SK-N-SH (cell line): ENCODE measurements at regions not wholly inside any gene's neighbourhood (a gene's known extent, or its start where the extent isn't known, plus 50 kb on each side); places are given as distances from the start of the nearest gene placed in this dataset.

Experiments
- CTCF ChIA-PET: fragments of 300-600, 350-600 bp; formaldehyde crosslinking; extraction: SDS; loops from one replicate; lab custom pipeline; 2021; lab: Yijun Ruan, JAX
- POLR2A ChIA-PET: fragments of 350-600 bp; sonication (Branson Sonifier 250); formaldehyde crosslinking; extraction: SDS; loops from one replicate; lab custom pipeline; 2020; ENCODE audit warnings: antibody characterized with exemption, inconsistent platforms; lab: Yijun Ruan, JAX
- DNase-seq: peaks from one replicate; pipeline ENCODE4 v3.0.0; 2012
- H2AFZ ChIP-seq: fragments of 200-600 bp; sonication (generic); 2 replicates; pipeline ENCODE4 v1.8.1; 2016; ENCODE audit warnings: antibody characterized with exemption, mild to moderate bottlenecking, low read depth
- H3F3A ChIP-seq: fragments of 200-600 bp; sonication (generic); replicated peaks from 2 replicates; pipeline ENCODE3; 2016; ENCODE audit warnings: antibody characterized with exemption, mild to moderate bottlenecking; ENCODE audit not compliant: insufficient read depth
- H3K27ac ChIP-seq, 2 experiments: fragments of 200-500 bp in 1 of 2; fragments of 200-600 bp in 1 of 2; sonication (Bioruptor generic) in 1 of 2; sonication (generic), shearing (Covaris generic) in 1 of 2; 2 replicates each; pipeline versions ENCODE4 v1.5.1 to v1.6.1; 2014 to 2016; ENCODE audit warnings: low read depth in 2 of 2, inconsistent platforms in 1 of 2, low read length in 1 of 2, mild to moderate bottlenecking in 1 of 2, mixed read lengths in 1 of 2
- H3K27me3 ChIP-seq: fragments of 200-600 bp; sonication (generic), shearing (Covaris generic); 2 replicates; pipeline ENCODE4 v1.6.1; 2016; ENCODE audit warnings: mixed run types; ENCODE audit not compliant: insufficient read depth
- H3K36me3 ChIP-seq, 2 experiments: fragments of 200-500 bp in 1 of 2; fragments of 200-600 bp in 1 of 2; sonication (Bioruptor generic) in 1 of 2; sonication (generic) in 1 of 2; replicated peaks in 1 of 2; 2 replicates each; pipeline versions ENCODE3 to v1.5.1; 2014 to 2016; ENCODE audit warnings: low read length in 1 of 2, mild to moderate bottlenecking in 1 of 2; ENCODE audit not compliant: insufficient read depth in 2 of 2, control insufficient read depth in 1 of 2
- H3K4me1 ChIP-seq, 2 experiments: fragments of 200-500 bp in 1 of 2; fragments of 200-600 bp in 1 of 2; sonication (Bioruptor generic) in 1 of 2; sonication (generic), shearing (Covaris generic) in 1 of 2; 2 replicates each; pipeline versions ENCODE4 v1.5.1 to v1.6.1; 2014 to 2016; ENCODE audit warnings: low read depth in 1 of 2, low read length in 1 of 2, mixed run types in 1 of 2; ENCODE audit not compliant: insufficient read depth in 2 of 2, control insufficient read depth in 1 of 2
- H3K4me2 ChIP-seq: fragments of 200-600 bp; sonication (generic), shearing (Covaris generic); 2 replicates; pipeline ENCODE4 v1.6.1; 2017; ENCODE audit warnings: mixed run types
- H3K4me3 ChIP-seq, 2 experiments: fragments of 200-500 bp in 1 of 2; fragments of 200-600 bp in 1 of 2; sonication (Bioruptor generic) in 1 of 2; sonication (generic), shearing (Covaris generic) in 1 of 2; 2 replicates each; pipeline versions ENCODE4 v1.5.1 to v1.8.1; 2014 to 2016; ENCODE audit warnings: low read depth in 2 of 2, inconsistent platforms in 1 of 2, low read length in 1 of 2, mild to moderate bottlenecking in 1 of 2, mixed read lengths in 1 of 2, moderate library complexity in 1 of 2
- H3K79me2 ChIP-seq: fragments of 200-600 bp; sonication (generic); 2 replicates; pipeline ENCODE4 v1.8.1; 2017; ENCODE audit warnings: mild to moderate bottlenecking; ENCODE audit not compliant: insufficient read depth
- H3K9ac ChIP-seq: fragments of 200-600 bp; sonication (generic); 2 replicates; pipeline ENCODE4 v1.6.1; 2017; ENCODE audit warnings: mixed run types
- H3K9me2 ChIP-seq: fragments of 200-600 bp; sonication (generic); 2 replicates; pipeline ENCODE4 v1.6.1; 2017; ENCODE audit warnings: mixed run types
- H3K9me3 ChIP-seq: fragments of 200-600 bp; sonication (generic); 2 replicates; pipeline ENCODE4 v1.6.1; 2017; ENCODE audit warnings: mixed run types, mild to moderate bottlenecking, moderate library complexity
- H4K20me1 ChIP-seq: fragments of 200-600 bp; sonication (generic); 2 replicates; pipeline ENCODE4 v1.6.1; 2017; ENCODE audit warnings: mild to moderate bottlenecking, mixed run types; ENCODE audit not compliant: insufficient read depth
- CHD2 ChIP-seq: fragments of 150-350 bp; IDR thresholded peaks from 2 replicates; pipeline ENCODE4 v1.6.1; 2018; ENCODE audit warnings: low read length; ENCODE audit not compliant: partially characterized antibody
- EZH2phosphoT487 ChIP-seq: fragments of 200-600 bp; sonication (generic); IDR thresholded peaks from 2 replicates; pipeline ENCODE4 v1.6.1; 2017; ENCODE audit warnings: low read depth, mixed run types, mild to moderate bottlenecking, antibody characterized with exemption, moderate library complexity, borderline replicate concordance
- FOXJ3 ChIP-seq: sonication (generic); formaldehyde crosslinking; IDR thresholded peaks from 2 replicates; pipeline ENCODE4 v1.5.1; 2020; ENCODE audit warnings: mild to moderate bottlenecking, missing genetic modification reagents
- FOXM1 ChIP-seq: IDR thresholded peaks from 2 replicates; pipeline ENCODE4 v1.4.0; 2012; ENCODE audit warnings: low read depth, mild to moderate bottlenecking
- GATA2 ChIP-seq: sonication (generic); formaldehyde crosslinking; IDR thresholded peaks from 2 replicates; pipeline ENCODE4 v1.5.0; 2020; ENCODE audit warnings: mild to moderate bottlenecking, missing genetic modification reagents
- MAX ChIP-seq: IDR thresholded peaks from 2 replicates; pipeline ENCODE4 v1.4.0; 2012; ENCODE audit warnings: low read depth
- MEF2A ChIP-seq: IDR thresholded peaks from 2 replicates; pipeline ENCODE4 v1.4.0; 2012; ENCODE audit warnings: low read depth, borderline replicate concordance
- MXI1 ChIP-seq: IDR thresholded peaks from 2 replicates; pipeline ENCODE4 v1.6.1; 2012; ENCODE audit warnings: mild to moderate bottlenecking, low read depth, low read length, improper control_type of control experiment
- NFIC ChIP-seq: IDR thresholded peaks from 2 replicates; pipeline ENCODE4 v1.4.0; 2012; ENCODE audit warnings: borderline replicate concordance
- NRF1 ChIP-seq: IDR thresholded peaks from 2 replicates; pipeline ENCODE4 v1.6.1; 2012; ENCODE audit warnings: low read depth, mild to moderate bottlenecking, low read length
- PBX3 ChIP-seq: IDR thresholded peaks from 2 replicates; pipeline ENCODE4; 2012
- POLR2AphosphoS5 ChIP-seq: IDR thresholded peaks from 2 replicates; pipeline ENCODE4 v1.6.1; 2012; ENCODE audit warnings: low read depth, low read length
- RAD21 ChIP-seq: IDR thresholded peaks from 2 replicates; pipeline ENCODE4 v1.6.1; 2012; ENCODE audit warnings: mild to moderate bottlenecking, low read length
- SIN3A ChIP-seq: IDR thresholded peaks from 2 replicates; pipeline ENCODE4 v1.6.1; 2012; ENCODE audit warnings: low read depth, mild to moderate bottlenecking, low read length, moderate library complexity, borderline replicate concordance
- SMC3 ChIP-seq: IDR thresholded peaks from 2 replicates; pipeline ENCODE4 v1.6.1; 2012; ENCODE audit warnings: low read depth, low read length, improper control_type of control experiment
- TAF1 ChIP-seq: IDR thresholded peaks from 2 replicates; pipeline ENCODE4 v1.6.1; 2012; ENCODE audit warnings: low read depth, mild to moderate bottlenecking, low read length, moderate library complexity, borderline replicate concordance
- TCF12 ChIP-seq: IDR thresholded peaks from 2 replicates; pipeline ENCODE4 v1.4.0; 2012
- TEAD4 ChIP-seq: IDR thresholded peaks from 2 replicates; pipeline ENCODE4 v1.4.0; 2012; ENCODE audit warnings: mild to moderate bottlenecking, borderline replicate concordance; ENCODE audit not compliant: insufficient read depth
- USF2 ChIP-seq: fragments of 150-350 bp; IDR thresholded peaks from 2 replicates; pipeline ENCODE4 v1.6.1; 2017; ENCODE audit warnings: antibody characterized with exemption, low read length, low read depth, borderline replicate concordance
- WGBS: methylation state at CpG from one replicate; pipeline ENCODE4 v1.1.6; 2017; ENCODE audit warnings: low lambda C conversion rate; 5-methylcytosine and 5-hydroxymethylcytosine counted together

- POLR2A ChIA-PET: no interaction called here
- H2AFZ ChIP-seq: no peak overlapping the region
- no peaks in the 10 kb centered on the region for H3K9me2 ChIP-seq
- TF ChIP-seq SIN3A: no peak
- no peak for TF ChIP-seq GATA2 (CRISPR knock-in tag)
- TF ChIP-seq PBX3: no peak
- no peak for TF ChIP-seq CHD2
- no peak for TF ChIP-seq MEF2A
- TF ChIP-seq USF2: no peak
- no peak for TF ChIP-seq EZH2phosphoT487
- no peak for TF ChIP-seq POLR2AphosphoS5
- no peak for TF ChIP-seq MAX
- TF ChIP-seq, all 33 proteins: peak for 0
- H3K9ac ChIP-seq: no peak overlapping the region
- no peaks in the 10 kb centered on the region for H4K20me1 ChIP-seq
- H3F3A ChIP-seq: no peaks in the 10 kb centered on the region
- no peaks in the 10 kb centered on the region for H3K36me3 ChIP-seq
- H3K27me3 ChIP-seq: no peaks in the 10 kb centered on the region
- H3K27ac ChIP-seq: no peak overlapping the region
- WGBS: 3% methylated on average over 1 of the region's 1 CpG
- no peak for DNase-seq
- no peaks in the 10 kb centered on the region for H3K4me1 ChIP-seq
- no peaks in the 10 kb centered on the region for H3K79me2 ChIP-seq
- H3K4me3 ChIP-seq: no peak overlapping the region
- H3K9me3 ChIP-seq: no peaks in the 10 kb centered on the region
- H3K4me2 ChIP-seq: no peak overlapping the region
- CTCF ChIA-PET: no interaction called here
These were observed 330.9 kb downstream of the GBA3 start for GRCh38 chr4:23023666-23024065.

- H3K79me2 ChIP-seq: no peaks in the 10 kb centered on the region
- H4K20me1 ChIP-seq: no peaks in the 10 kb centered on the region
- no peak overlapping the region for H3K27ac ChIP-seq
- no peaks in the 10 kb centered on the region for H3K9me3 ChIP-seq
- H3K4me2 ChIP-seq: no peak overlapping the region
- POLR2A ChIA-PET: no interaction called here
- CTCF ChIA-PET: no interaction called here
- H3F3A ChIP-seq: no peaks in the 10 kb centered on the region
- H3K9me2 ChIP-seq: no peaks in the 10 kb centered on the region
- no peak overlapping the region for H2AFZ ChIP-seq
- no peak for DNase-seq
- TF ChIP-seq TEAD4: no peak
- TF ChIP-seq NRF1: no peak
- TF ChIP-seq SIN3A: no peak
- no peak for TF ChIP-seq FOXM1
- TF ChIP-seq MXI1: no peak
- TF ChIP-seq NFIC: no peak
- no peak for TF ChIP-seq RAD21
- TF ChIP-seq SMC3: no peak
- TF ChIP-seq FOXJ3: no peak
- TF ChIP-seq POLR2AphosphoS5: no peak
- TF ChIP-seq MEF2A: no peak
- TF ChIP-seq TAF1: no peak
- TF ChIP-seq EZH2phosphoT487: no peak
- TF ChIP-seq TCF12: no peak
- H3K9ac ChIP-seq: no peak overlapping the region
- H3K4me1 ChIP-seq: no peaks in the 10 kb centered on the region
- no peak overlapping the region for H3K4me3 ChIP-seq
- H3K27me3 ChIP-seq: no peaks in the 10 kb centered on the region
- H3K36me3 ChIP-seq: no peaks in the 10 kb centered on the region
These were observed 330.4 kb downstream of the GBA3 start for GRCh38 chr4:23023121-23023520.
